GM23248 (cell line): ENCODE measurements at regions not wholly inside any gene's neighbourhood (a gene's known extent, or its start where the extent isn't known, plus 50 kb on each side); places are given as distances from the start of the nearest gene placed in this dataset.

Source experiments
- EZH2 ChIP-seq: fragments of 200-600 bp; sonication (generic); IDR thresholded peaks from 2 replicates; pipeline ENCODE4 v1.6.1; 2018; ENCODE audit warnings: antibody characterized with exemption, mild to moderate bottlenecking; ENCODE audit not compliant: insufficient read depth, poor library complexity, severe bottlenecking
- EZH2phosphoT487 ChIP-seq: fragments of 200-600 bp; sonication (generic); IDR thresholded peaks from 2 replicates; pipeline ENCODE4 v1.6.1; 2018; ENCODE audit warnings: antibody characterized with exemption, moderate library complexity, mild to moderate bottlenecking, low read depth; ENCODE audit not compliant: insufficient read depth

DNA sequence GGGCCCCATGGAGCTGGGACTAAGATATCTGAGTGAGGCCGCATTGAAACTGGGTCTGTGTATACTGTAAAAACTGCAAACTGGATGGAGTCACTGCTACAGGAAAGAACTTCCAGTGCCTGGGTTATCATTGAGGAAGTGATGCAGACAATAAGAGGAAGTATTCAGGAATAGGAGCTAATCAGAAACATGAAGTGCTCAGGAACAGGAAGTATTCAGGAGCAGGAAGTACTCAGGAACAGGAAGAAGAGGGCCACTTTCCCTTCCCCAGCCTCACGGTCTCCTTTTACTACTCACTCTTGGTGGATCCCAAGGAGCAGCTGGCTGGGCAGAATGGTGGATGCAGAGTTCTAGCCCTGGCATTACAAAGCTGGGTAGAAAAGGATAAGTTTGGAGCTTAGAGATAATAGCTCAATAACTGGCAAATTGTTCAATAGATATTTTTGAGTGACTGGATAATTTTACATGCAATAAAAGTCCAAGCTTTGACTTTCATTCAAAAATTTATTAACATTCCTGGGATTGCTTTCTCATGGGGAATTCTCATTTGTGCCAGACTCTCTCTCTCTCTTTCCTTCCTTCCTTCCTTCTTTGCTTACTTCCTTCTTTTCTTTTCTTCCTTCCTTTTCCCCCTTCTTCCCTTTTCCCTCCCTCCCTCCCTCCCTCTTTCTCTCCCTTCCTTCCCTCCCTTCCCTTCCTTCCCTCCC lies 82.2 kb upstream of the PAX1 start:
- no peak for TF ChIP-seq EZH2
- no peak for TF ChIP-seq EZH2phosphoT487
